Neural progenitor cell (in vitro differentiated cells): ENCODE measurements at regions not wholly inside any gene's neighbourhood (a gene's known extent, or its start where the extent isn't known, plus 50 kb on each side); places are given as distances from the start of the nearest gene placed in this dataset.
A peak's percentile ranks its signal among the peaks of the same experiment; 100 is the strongest.

Experiments
- DNase-seq: peaks from one replicate; pipeline ENCODE4 v3.0.0-alpha.2; 2016; ENCODE audit warnings: low spot score
- H2AFZ ChIP-seq: fragments of 200-600 bp; sonication (generic); replicated peaks from 2 replicates; pipeline ENCODE4 v1.6.1; 2016; ENCODE audit warnings: antibody characterized with exemption
- H3F3A ChIP-seq: fragments of 200-600 bp; sonication (generic); 2 replicates; pipeline ENCODE4 v1.6.1; 2016; ENCODE audit warnings: antibody characterized with exemption, low read depth
- H3K27ac ChIP-seq: fragments of 200-600 bp; sonication (generic); 2 replicates; pipeline ENCODE4 v1.5.1; 2016; ENCODE audit warnings: mild to moderate bottlenecking
- H3K27me3 ChIP-seq: fragments of 200-600 bp; sonication (generic); 2 replicates; pipeline ENCODE4 v1.6.1; 2016; ENCODE audit warnings: mild to moderate bottlenecking, moderate library complexity
- H3K36me3 ChIP-seq: fragments of 200-600 bp; sonication (generic); 2 replicates; pipeline ENCODE4 v1.5.1; 2016
- H3K4me1 ChIP-seq: fragments of 200-600 bp; sonication (generic); 2 replicates; pipeline ENCODE4 v1.6.1; 2016; ENCODE audit warnings: mixed run types
- H3K4me2 ChIP-seq: fragments of 200-600 bp; sonication (generic); 2 replicates; pipeline ENCODE4 v1.6.1; 2016
- H3K4me3 ChIP-seq: fragments of 200-600 bp; sonication (generic); 2 replicates; pipeline ENCODE4 v1.5.1; 2016
- H3K79me2 ChIP-seq: fragments of 200-600 bp; sonication (generic); 2 replicates; pipeline ENCODE4 v1.6.1; 2016; ENCODE audit warnings: low read depth
- H3K9ac ChIP-seq: fragments of 200-600 bp; sonication (generic); 2 replicates; pipeline ENCODE4 v1.6.1; 2016
- H3K9me3 ChIP-seq: fragments of 200-600 bp; sonication (generic); 2 replicates; pipeline ENCODE4 v1.5.1; 2016; ENCODE audit warnings: low read depth
- H4K20me1 ChIP-seq: fragments of 200-600 bp; sonication (generic); 2 replicates; pipeline ENCODE4 v1.6.1; 2016; ENCODE audit warnings: low read depth
- H3K27ac Mint-ChIP-seq: 3 replicates; pipeline ENCODE4 v1.8.0; 2021; ENCODE audit warnings: mixed read lengths
- H3K27me3 Mint-ChIP-seq: 2 replicates; pipeline ENCODE4 v1.8.0; 2022; ENCODE audit warnings: low read depth, mild to moderate bottlenecking, inconsistent platforms, moderate library complexity, mixed read lengths; ENCODE audit not compliant: insufficient read depth
- H3K36me3 Mint-ChIP-seq: 3 replicates; pipeline ENCODE4 v1.8.0; 2021; ENCODE audit warnings: mixed read lengths
- H3K4me1 Mint-ChIP-seq: 3 replicates; pipeline ENCODE4 v1.8.0; 2021; ENCODE audit warnings: mixed read lengths
- H3K4me3 Mint-ChIP-seq: 3 replicates; pipeline ENCODE4 v1.8.0; 2021; ENCODE audit warnings: mild to moderate bottlenecking, moderate library complexity, mixed read lengths
- H3K9me3 Mint-ChIP-seq: 3 replicates; pipeline ENCODE4 v1.8.0; 2020; ENCODE audit warnings: mixed read lengths
- EZH2 ChIP-seq: fragments of 200-600 bp; sonication (generic); IDR thresholded peaks from 2 replicates; pipeline ENCODE4 v1.6.1; 2017; ENCODE audit warnings: antibody characterized with exemption, mild to moderate bottlenecking, moderate library complexity
- EZH2phosphoT487 ChIP-seq: fragments of 200-600 bp; sonication (generic); IDR thresholded peaks from 2 replicates; pipeline ENCODE4 v1.6.1; 2017; ENCODE audit warnings: antibody characterized with exemption
- TF ChIP-seq, protein P1 (sequence below): fragments of 200-600 bp; sonication (generic); IDR thresholded peaks from 2 replicates; pipeline ENCODE4 v1.5.1; 2017; ENCODE audit warnings: antibody characterized with exemption, mild to moderate bottlenecking

DNA sequence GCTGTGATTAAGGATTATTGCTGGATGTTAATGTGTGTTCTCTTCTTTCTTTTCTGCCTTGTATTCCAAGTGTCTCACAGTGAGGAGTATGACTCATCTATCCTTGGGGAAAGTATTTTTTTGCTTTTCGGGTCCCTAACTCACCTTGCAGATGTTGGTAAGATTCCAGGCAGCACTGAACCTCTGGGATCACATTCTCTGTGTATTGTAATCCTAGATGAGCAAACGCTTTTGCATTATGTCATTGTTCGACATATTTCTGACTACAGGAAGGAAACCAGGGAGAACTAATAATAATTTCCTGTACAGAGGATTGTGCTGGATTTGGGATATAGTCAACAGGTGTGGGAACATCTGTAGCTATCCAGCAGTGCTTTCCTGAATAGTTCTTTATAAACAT, 246.1 kb upstream of the TUT7 start:
- H3K27ac ChIP-seq = peak overlapping the region; percentile 84
- H3K27me3 ChIP-seq = no peaks in the 10 kb centered on the region
- Mint-ChIP-seq H3K4me1 (peaks cover 44% of the 10 kb centered on the region), H3K4me3 (no peak overlapping the region), H3K36me3 (no peaks in the 10 kb centered on the region), H3K27me3 (no peaks in the 10 kb centered on the region), H3K27ac (peak overlapping the region; percentile 68), H3K9me3 (peaks cover 10% of the 10 kb centered on the region)
- peaks cover 68% of the 10 kb centered on the region for H3K4me1 ChIP-seq
- no peak overlapping the region for H3K9ac ChIP-seq
- TF ChIP-seq, protein P1, sequence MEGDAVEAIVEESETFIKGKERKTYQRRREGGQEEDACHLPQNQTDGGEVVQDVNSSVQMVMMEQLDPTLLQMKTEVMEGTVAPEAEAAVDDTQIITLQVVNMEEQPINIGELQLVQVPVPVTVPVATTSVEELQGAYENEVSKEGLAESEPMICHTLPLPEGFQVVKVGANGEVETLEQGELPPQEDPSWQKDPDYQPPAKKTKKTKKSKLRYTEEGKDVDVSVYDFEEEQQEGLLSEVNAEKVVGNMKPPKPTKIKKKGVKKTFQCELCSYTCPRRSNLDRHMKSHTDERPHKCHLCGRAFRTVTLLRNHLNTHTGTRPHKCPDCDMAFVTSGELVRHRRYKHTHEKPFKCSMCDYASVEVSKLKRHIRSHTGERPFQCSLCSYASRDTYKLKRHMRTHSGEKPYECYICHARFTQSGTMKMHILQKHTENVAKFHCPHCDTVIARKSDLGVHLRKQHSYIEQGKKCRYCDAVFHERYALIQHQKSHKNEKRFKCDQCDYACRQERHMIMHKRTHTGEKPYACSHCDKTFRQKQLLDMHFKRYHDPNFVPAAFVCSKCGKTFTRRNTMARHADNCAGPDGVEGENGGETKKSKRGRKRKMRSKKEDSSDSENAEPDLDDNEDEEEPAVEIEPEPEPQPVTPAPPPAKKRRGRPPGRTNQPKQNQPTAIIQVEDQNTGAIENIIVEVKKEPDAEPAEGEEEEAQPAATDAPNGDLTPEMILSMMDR = no peak
- TF ChIP-seq EZH2phosphoT487 = no peak
- no peak for TF ChIP-seq EZH2
- H3K9me3 ChIP-seq = no peaks in the 10 kb centered on the region
- DNase-seq = no peak
- H3K4me3 ChIP-seq = no peak overlapping the region
- peaks cover 45% of the 10 kb centered on the region for H3F3A ChIP-seq
- no peaks in the 10 kb centered on the region for H4K20me1 ChIP-seq
- no peaks in the 10 kb centered on the region for H3K36me3 ChIP-seq
- H3K79me2 ChIP-seq = no peaks in the 10 kb centered on the region
- H3K4me2 ChIP-seq = peak overlapping the region; percentile 72
- no peak overlapping the region for H2AFZ ChIP-seq

DNA sequence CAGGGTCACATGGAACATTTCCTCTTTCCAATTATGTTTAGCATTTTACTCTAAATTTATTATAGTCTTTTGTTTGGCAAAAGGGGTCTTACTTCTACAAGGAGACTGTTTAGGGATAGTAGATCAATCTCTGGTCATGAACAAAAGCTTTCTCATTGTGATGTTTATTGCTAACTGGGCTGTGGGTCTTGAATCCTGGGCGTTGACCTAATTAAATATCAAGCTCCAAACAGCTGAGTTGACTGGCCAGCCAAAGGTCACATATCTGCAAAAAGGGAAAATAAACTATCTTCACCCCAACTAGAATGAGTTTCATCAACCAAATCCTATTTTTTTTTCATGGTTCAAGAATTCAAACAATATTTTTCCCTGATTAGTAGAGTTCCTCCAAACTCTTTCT, 245.4 kb upstream of the TUT7 start:
- TF ChIP-seq EZH2 (no peak), EZH2phosphoT487 (no peak)
- TF ChIP-seq, protein P1 = no peak
- Mint-ChIP-seq H3K4me3 (no peak overlapping the region), H3K27me3 (peaks cover under 1% of the 10 kb centered on the region)

DNA sequence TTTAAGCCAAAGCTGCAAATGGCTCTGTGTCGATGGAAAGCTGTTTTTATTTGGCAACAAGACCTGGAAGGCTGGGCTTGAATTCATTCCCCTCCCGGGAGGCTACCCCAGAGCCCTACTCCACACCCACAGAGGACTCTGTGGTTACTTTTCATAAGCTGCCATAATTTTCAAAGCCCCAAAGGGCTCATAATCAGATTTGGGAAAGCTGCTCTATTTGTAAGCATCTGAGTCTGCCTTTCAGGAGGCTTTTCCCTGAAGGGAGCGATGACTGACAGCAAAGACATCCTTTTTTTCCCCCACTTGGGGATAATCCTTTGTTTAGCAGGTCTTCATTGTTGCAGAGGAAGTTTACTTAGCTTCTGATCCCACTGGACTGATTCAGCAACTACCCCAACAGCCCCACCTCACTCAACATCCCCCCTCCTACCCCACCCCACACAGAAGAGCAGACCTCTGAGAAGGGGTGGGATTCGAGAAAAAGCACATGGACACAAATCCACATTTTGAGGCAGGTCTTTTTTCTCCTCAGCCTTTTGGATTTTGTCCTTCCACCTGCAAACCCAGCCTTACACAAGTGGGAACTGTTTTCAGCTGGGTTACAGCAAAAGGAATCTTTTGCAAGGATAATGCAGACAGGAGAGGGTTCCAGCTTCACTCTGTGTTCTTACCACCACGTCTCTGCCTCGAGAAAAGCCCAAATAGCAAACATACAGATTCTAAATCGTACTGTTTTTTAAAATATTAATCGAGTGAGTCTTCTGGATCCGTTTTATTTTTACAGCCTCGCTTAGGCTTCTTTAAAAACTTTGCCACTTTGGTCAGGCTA, 244.4 kb upstream of the TUT7 start:
- Mint-ChIP-seq H3K4me3 (no peak overlapping the region), H3K27ac (peak overlapping the region; percentile 75), H3K27me3 (peaks cover 2% of the 10 kb centered on the region), H3K9me3 (peaks cover 10% of the 10 kb centered on the region), H3K4me1 (peaks cover 44% of the 10 kb centered on the region), H3K36me3 (no peaks in the 10 kb centered on the region)
- peak overlapping the region; percentile 72 for H3K4me2 ChIP-seq
- H3K79me2 ChIP-seq = no peaks in the 10 kb centered on the region
- no peaks in the 10 kb centered on the region for H3K9me3 ChIP-seq
- peak overlapping the region; percentile 23 for H3K4me3 ChIP-seq
- TF ChIP-seq EZH2 = no peak
- TF ChIP-seq, protein P1 = no peak
- no peak for TF ChIP-seq EZH2phosphoT487
- peaks cover 36% of the 10 kb centered on the region for H3F3A ChIP-seq
- peak; percentile 77 for DNase-seq
- H3K4me1 ChIP-seq = peaks cover 59% of the 10 kb centered on the region
- H3K27ac ChIP-seq = peak overlapping the region; percentile 84
- H2AFZ ChIP-seq = no peak overlapping the region
- no peak overlapping the region for H3K9ac ChIP-seq
- no peaks in the 10 kb centered on the region for H3K36me3 ChIP-seq
- H3K27me3 ChIP-seq = no peaks in the 10 kb centered on the region
- no peaks in the 10 kb centered on the region for H4K20me1 ChIP-seq

More for the DNA sequence above, 245.4 kb upstream of the TUT7 start:
- Histone ChIP-seq H3K9ac (no peak overlapping the region), H3K4me1 (peaks cover 61% of the 10 kb centered on the region), H3K27ac (peak overlapping the region; percentile 84), H3K4me2 (peak overlapping the region; percentile 72), H3F3A (peaks cover 38% of the 10 kb centered on the region), H2AFZ (no peak overlapping the region), H3K9me3 (no peaks in the 10 kb centered on the region), H3K4me3 (no peak overlapping the region), H3K36me3 (no peaks in the 10 kb centered on the region), H3K79me2 (no peaks in the 10 kb centered on the region), H3K27me3 (no peaks in the 10 kb centered on the region), H4K20me1 (no peaks in the 10 kb centered on the region)
- peaks cover 10% of the 10 kb centered on the region for H3K9me3 Mint-ChIP-seq
- no peak for DNase-seq
- H3K27ac Mint-ChIP-seq = peak overlapping the region; percentile 51
- H3K4me1 Mint-ChIP-seq = peaks cover 44% of the 10 kb centered on the region
- H3K36me3 Mint-ChIP-seq = no peaks in the 10 kb centered on the region
